OCI-LY3 (cell line): ENCODE measurements at regions not wholly inside any gene's neighbourhood (a gene's known extent, or its start where the extent isn't known, plus 50 kb on each side); places are given as distances from the start of the nearest gene placed in this dataset.
A peak's percentile ranks its signal among the peaks of the same experiment; 100 is the strongest.

Experiments
- H2AFZ ChIP-seq: fragments of 200-600, 300-600 bp; shearing (Covaris generic); 2 replicates; pipeline ENCODE4 v1.6.0; 2014; ENCODE audit warnings: antibody characterized with exemption, low read depth, low read length
- H3K27ac ChIP-seq: fragments of 200-600, 300-600 bp; sonication (generic); 2 replicates; pipeline ENCODE4 v1.5.1; 2014; ENCODE audit warnings: mild to moderate bottlenecking, low read length, moderate library complexity, mixed read lengths
- H3K27me3 ChIP-seq: fragments of 200-600, 300-600 bp; sonication (generic); 2 replicates; pipeline ENCODE4 v1.6.1; 2014; ENCODE audit warnings: low read depth, low read length, mixed read lengths
- H3K36me3 ChIP-seq: fragments of 200-600, 300-600 bp; sonication (generic); replicated peaks from 2 replicates; pipeline ENCODE3; 2014; ENCODE audit warnings: low read depth, low read length, mixed read lengths
- H3K4me1 ChIP-seq: fragments of 300-600, 200-600 bp; sonication (generic); 2 replicates; pipeline ENCODE4 v1.6.1; 2014; ENCODE audit warnings: low read length, mixed read lengths
- H3K4me2 ChIP-seq: fragments of 200-600, 300-600 bp; sonication (generic); 2 replicates; pipeline ENCODE4 v1.6.1; 2014; ENCODE audit warnings: low read length, mixed read lengths
- H3K4me3 ChIP-seq: fragments of 300-600, 200-600 bp; sonication (generic); 2 replicates; pipeline ENCODE4 v1.5.1; 2014; ENCODE audit warnings: antibody characterized with exemption, mild to moderate bottlenecking, low read length, moderate library complexity
- H3K79me2 ChIP-seq: fragments of 300-600, 200-600 bp; shearing (Covaris generic); 2 replicates; pipeline ENCODE4 v1.6.1; 2014; ENCODE audit warnings: mild to moderate bottlenecking, low read length, mixed read lengths
- H3K9ac ChIP-seq: fragments of 300-600, 200-600 bp; shearing (Covaris generic); 2 replicates; pipeline ENCODE4 v1.6.0; 2014; ENCODE audit warnings: mild to moderate bottlenecking, low read length, moderate library complexity
- H3K9me3 ChIP-seq: fragments of 200-600, 300-600 bp; shearing (Covaris generic); 2 replicates; pipeline ENCODE4 v1.6.1; 2014; ENCODE audit warnings: low read length, mixed read lengths; ENCODE audit not compliant: insufficient read depth
- H4K20me1 ChIP-seq: fragments of 200-600, 300-600 bp; sonication (generic); 2 replicates; pipeline ENCODE4 v1.6.1; 2016; ENCODE audit warnings: low read length, mixed read lengths; ENCODE audit not compliant: insufficient read depth
- EZH2phosphoT487 ChIP-seq: fragments of 200-600 bp; shearing (Covaris generic); IDR thresholded peaks from 2 replicates; pipeline ENCODE4 v1.6.1; 2018; ENCODE audit warnings: antibody characterized with exemption, mixed run types, low read depth
- TF ChIP-seq, protein P1 (sequence below): fragments of 200-600, 300-600 bp; sonication (generic); IDR thresholded peaks from 2 replicates; pipeline ENCODE4 v1.5.1; 2014; ENCODE audit warnings: antibody characterized with exemption, low read length, low read depth

DNA sequence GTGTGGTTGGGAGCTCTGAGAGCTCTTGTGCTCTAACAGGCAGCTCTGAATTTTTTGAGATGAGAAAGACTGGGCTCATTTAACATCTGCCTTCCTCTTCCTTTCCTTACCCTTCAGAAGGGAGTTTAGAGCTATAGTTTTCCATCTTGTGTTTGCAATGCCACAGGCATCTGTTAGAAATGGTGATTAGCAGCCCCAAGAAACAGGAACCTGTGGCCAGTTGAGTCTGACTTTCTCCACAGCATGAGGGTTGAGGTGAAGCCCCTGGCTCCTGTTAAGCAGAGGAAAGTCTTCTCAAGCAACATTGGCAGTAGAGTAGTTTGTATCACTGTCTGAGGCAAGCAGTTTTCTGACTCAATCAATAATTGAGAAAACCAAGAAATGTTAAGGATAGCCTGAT, 577.4 kb downstream of the ZEB2 start:
- TF ChIP-seq, protein P1, sequence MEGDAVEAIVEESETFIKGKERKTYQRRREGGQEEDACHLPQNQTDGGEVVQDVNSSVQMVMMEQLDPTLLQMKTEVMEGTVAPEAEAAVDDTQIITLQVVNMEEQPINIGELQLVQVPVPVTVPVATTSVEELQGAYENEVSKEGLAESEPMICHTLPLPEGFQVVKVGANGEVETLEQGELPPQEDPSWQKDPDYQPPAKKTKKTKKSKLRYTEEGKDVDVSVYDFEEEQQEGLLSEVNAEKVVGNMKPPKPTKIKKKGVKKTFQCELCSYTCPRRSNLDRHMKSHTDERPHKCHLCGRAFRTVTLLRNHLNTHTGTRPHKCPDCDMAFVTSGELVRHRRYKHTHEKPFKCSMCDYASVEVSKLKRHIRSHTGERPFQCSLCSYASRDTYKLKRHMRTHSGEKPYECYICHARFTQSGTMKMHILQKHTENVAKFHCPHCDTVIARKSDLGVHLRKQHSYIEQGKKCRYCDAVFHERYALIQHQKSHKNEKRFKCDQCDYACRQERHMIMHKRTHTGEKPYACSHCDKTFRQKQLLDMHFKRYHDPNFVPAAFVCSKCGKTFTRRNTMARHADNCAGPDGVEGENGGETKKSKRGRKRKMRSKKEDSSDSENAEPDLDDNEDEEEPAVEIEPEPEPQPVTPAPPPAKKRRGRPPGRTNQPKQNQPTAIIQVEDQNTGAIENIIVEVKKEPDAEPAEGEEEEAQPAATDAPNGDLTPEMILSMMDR, result no peak
- TF ChIP-seq EZH2phosphoT487, result no peak
- Histone ChIP-seq H3K4me3 (no peak overlapping the region), H4K20me1 (no peaks in the 10 kb centered on the region), H3K4me2 (peak overlapping the region; percentile 28), H3K9me3 (no peaks in the 10 kb centered on the region), H2AFZ (no peak overlapping the region), H3K79me2 (no peaks in the 10 kb centered on the region), H3K9ac (peak overlapping the region; percentile 22; the same call in 1 of the 2 replicates), H3K27me3 (no peaks in the 10 kb centered on the region), H3K27ac (peak overlapping the region; percentile 71), H3K36me3 (peaks cover 9% of the 10 kb centered on the region), H3K4me1 (peaks cover 72% of the 10 kb centered on the region)

DNA sequence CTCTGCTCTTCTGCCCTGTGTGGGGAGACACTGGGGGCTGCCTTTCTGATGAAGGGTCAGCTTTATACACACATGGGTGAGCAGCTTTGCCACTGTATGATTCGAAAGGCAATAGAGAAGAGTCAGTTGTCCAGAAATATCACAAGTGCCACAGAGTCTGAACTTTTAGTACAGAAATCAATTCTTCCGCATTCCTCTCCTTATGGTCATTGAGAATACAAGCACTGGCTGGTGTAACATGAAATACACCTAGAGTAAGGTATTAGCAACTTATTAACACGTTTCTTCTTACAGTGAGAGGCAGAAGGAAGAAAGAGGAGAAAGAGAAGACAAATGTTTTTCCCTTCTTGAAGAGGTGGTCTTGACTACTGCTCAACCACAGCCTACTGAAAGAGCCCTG, 579.2 kb downstream of the ZEB2 start:
- Histone ChIP-seq H3K4me3 (no peak overlapping the region), H3K9me3 (no peaks in the 10 kb centered on the region), H3K36me3 (peaks cover 3% of the 10 kb centered on the region), H3K27me3 (no peaks in the 10 kb centered on the region), H3K27ac (no peak overlapping the region), H3K79me2 (no peaks in the 10 kb centered on the region), H3K4me1 (peaks cover 73% of the 10 kb centered on the region), H3K9ac (no peak overlapping the region), H3K4me2 (no peak overlapping the region), H4K20me1 (no peaks in the 10 kb centered on the region), H2AFZ (no peak overlapping the region)
- TF ChIP-seq EZH2phosphoT487, result no peak
- TF ChIP-seq, protein P1, result no peak

DNA sequence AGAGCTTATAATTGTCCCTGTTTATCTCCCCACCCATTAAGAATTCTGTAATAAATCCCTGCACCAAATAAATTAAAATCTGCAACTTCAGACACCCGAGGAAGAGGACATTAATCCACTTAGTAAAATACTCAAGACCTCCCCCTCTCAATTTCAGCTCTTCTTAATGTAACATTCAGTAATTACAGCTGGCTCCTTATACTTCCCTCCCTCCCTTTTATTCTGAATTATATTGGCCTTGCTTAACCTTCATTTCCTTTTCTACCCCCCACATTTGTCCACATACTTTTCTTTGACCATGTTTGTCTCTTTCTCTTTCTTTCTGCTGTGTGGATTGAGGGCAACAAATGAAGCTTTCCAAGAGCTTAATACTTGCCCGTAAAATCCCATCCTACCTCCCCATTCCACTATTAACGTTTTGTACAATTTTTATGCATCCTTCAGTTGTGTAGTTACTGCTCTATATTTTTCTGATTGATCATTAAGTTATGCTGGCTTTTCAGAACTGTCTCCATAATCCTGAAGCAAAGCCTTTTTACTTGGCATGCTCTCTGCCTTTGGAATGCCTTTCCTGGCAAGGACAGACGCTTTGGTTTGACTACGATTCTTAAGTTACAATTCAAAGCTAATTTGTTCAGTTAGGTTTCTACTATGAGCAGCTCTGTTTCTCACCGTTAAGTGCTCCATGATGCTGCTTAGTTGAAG, 580.1 kb downstream of the ZEB2 start:
- H3K27ac ChIP-seq, result no peak overlapping the region
- H3K27me3 ChIP-seq, result no peaks in the 10 kb centered on the region
- no peaks in the 10 kb centered on the region for H3K9me3 ChIP-seq
- H3K9ac ChIP-seq, result no peak overlapping the region
- H2AFZ ChIP-seq, result no peak overlapping the region
- no peak overlapping the region for H3K4me2 ChIP-seq
- peaks cover 3% of the 10 kb centered on the region for H3K36me3 ChIP-seq
- no peaks in the 10 kb centered on the region for H4K20me1 ChIP-seq
- TF ChIP-seq, protein P1, result no peak
- TF ChIP-seq EZH2phosphoT487, result no peak
- H3K4me3 ChIP-seq, result no peak overlapping the region
- H3K4me1 ChIP-seq, result peaks cover 82% of the 10 kb centered on the region
- no peaks in the 10 kb centered on the region for H3K79me2 ChIP-seq

DNA sequence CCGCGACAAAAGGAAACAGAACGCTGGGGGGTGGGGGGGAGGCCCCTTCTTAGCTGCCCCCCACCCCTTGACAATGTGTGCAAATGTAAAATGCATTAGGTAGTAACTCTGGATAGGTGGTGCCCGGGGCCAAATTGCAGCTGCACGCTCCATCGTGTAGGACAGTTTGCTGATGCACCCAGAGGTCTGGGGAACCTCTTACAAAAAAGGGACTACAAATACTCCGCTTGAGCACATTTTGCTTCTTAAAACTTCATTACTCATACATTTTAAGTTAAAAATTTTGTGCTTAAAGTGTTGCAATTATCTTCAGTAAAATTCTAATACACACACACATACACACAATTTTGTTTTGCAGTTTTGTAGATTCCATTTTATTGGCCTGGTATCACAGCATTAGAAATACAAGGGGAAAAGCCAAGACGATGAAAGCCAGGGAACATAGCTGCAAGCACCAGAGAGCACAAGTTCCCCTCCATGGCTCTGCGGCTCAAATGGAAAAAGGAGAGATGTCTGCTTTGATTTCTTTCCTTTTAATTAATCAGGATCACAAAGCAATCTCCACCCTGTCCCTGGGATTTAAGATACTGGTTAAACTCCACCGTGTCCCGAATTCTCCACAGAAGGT, 582.1 kb downstream of the ZEB2 start:
- Histone ChIP-seq H3K4me2 (peak overlapping the region; percentile 86), H3K79me2 (no peaks in the 10 kb centered on the region), H2AFZ (no peak overlapping the region), H3K4me1 (peaks cover 87% of the 10 kb centered on the region), H4K20me1 (no peaks in the 10 kb centered on the region), H3K9me3 (no peaks in the 10 kb centered on the region), H3K4me3 (peak overlapping the region; percentile 61), H3K27ac (peak overlapping the region; percentile 97), H3K9ac (peak overlapping the region; percentile 83), H3K36me3 (peaks cover 3% of the 10 kb centered on the region), H3K27me3 (no peaks in the 10 kb centered on the region)
- TF ChIP-seq, protein P1, result no peak
- TF ChIP-seq EZH2phosphoT487, result no peak
